PC-3 (cell line): ENCODE measurements at regions not wholly inside any gene's neighbourhood (a gene's known extent, or its start where the extent isn't known, plus 50 kb on each side); places are given as distances from the start of the nearest gene placed in this dataset.

ENCODE experiments used
- ATAC-seq: fragments of 200-7000 bp; cut with Tn5 transposase; 2 replicates; pipeline ENCODE4 v1.9.1; 2020; ENCODE audit warnings: mild to moderate bottlenecking, moderate library complexity
- BruUV-seq: library from RNA; stranded (reverse); fragments of 400-500 nt; replicated peaks from 2 replicates; lab custom pipeline; 2021; lab: Mats Ljungman, UMichigan
- CTCF ChIA-PET: fragments of 300-600 bp; sonication (Branson Sonifier 250); formaldehyde crosslinking; loops from one replicate; lab custom pipeline; 2022; ENCODE audit warnings: antibody characterized with exemption; lab: Charles Lee
- POLR2A ChIA-PET: fragments of 300-600 bp; sonication (Branson Sonifier 250); formaldehyde crosslinking; loops from one replicate; lab custom pipeline; 2022; ENCODE audit warnings: antibody characterized with exemption; ENCODE audit not compliant: unreplicated experiment; lab: Charles Lee
- DNase-seq: peaks from one replicate; pipeline ENCODE4 v3.0.0-alpha.2; 2015
- H2AFZ ChIP-seq: fragments of 300-600 bp; sonication (generic); 2 replicates; pipeline ENCODE4 v1.6.0; 2016; ENCODE audit warnings: antibody characterized with exemption, low read length
- H3F3A ChIP-seq: fragments of 300-600 bp; sonication (generic); one replicate; pipeline ENCODE4 v1.6.0; 2017; ENCODE audit warnings: antibody characterized with exemption, low read length, control low read depth, mild to moderate bottlenecking; ENCODE audit not compliant: unreplicated experiment
- H3K27ac ChIP-seq: fragments of 300-600 bp; sonication (generic); 2 replicates; pipeline ENCODE4 v1.5.1; 2016; ENCODE audit warnings: mild to moderate bottlenecking, low read length
- H3K27me3 ChIP-seq: fragments of 300-600 bp; sonication (generic); 2 replicates; pipeline ENCODE4 v1.6.1; 2016; ENCODE audit warnings: low read length, mixed read lengths
- H3K36me3 ChIP-seq: fragments of 300-600 bp; sonication (generic); 2 replicates; pipeline ENCODE4 v1.6.1; 2016; ENCODE audit warnings: low read depth, mixed run types, low read length, mixed read lengths
- H3K4me1 ChIP-seq: fragments of 300-600 bp; sonication (generic); 2 replicates; pipeline ENCODE4 v1.5.1; 2016; ENCODE audit warnings: low read length; ENCODE audit not compliant: insufficient read depth
- H3K4me2 ChIP-seq: fragments of 300-600 bp; sonication (generic); 2 replicates; pipeline ENCODE4 v1.6.0; 2016; ENCODE audit warnings: low read length
- H3K4me3 ChIP-seq: fragments of 300-600 bp; sonication (generic); 2 replicates; pipeline ENCODE4 v1.5.1; 2016; ENCODE audit warnings: mild to moderate bottlenecking, low read length, mixed read lengths
- H3K79me2 ChIP-seq: fragments of 300-600 bp; sonication (generic); 2 replicates; pipeline ENCODE4 v1.6.1; 2017; ENCODE audit warnings: low read length, mixed read lengths
- H3K9ac ChIP-seq: fragments of 300-600 bp; sonication (generic); 2 replicates; pipeline ENCODE4 v1.6.0; 2016; ENCODE audit warnings: mild to moderate bottlenecking, low read length
- H3K9me2 ChIP-seq: fragments of 300-600 bp; sonication (generic); replicated peaks from 2 replicates; pipeline ENCODE4 v1.6.1; 2016; ENCODE audit warnings: mixed run types, low read length, mixed read lengths
- H3K9me3 ChIP-seq: fragments of 300-600 bp; sonication (generic); 2 replicates; pipeline ENCODE4 v1.6.1; 2016; ENCODE audit warnings: low read length, mixed read lengths
- H4K20me1 ChIP-seq: fragments of 300-600 bp; sonication (generic); 2 replicates; pipeline ENCODE4 v1.6.1; 2016; ENCODE audit warnings: low read length, mixed read lengths
- EZH2 ChIP-seq: fragments of 300-600 bp; sonication (generic); IDR thresholded peaks from one replicate; pipeline ENCODE4 v1.6.1; 2017; ENCODE audit warnings: antibody characterized with exemption, mild to moderate bottlenecking, low read length; ENCODE audit not compliant: unreplicated experiment
- EZH2phosphoT487 ChIP-seq: fragments of 300-600 bp; sonication (generic); IDR thresholded peaks from 2 replicates; pipeline ENCODE4 v1.6.1; 2018; ENCODE audit warnings: mild to moderate bottlenecking, antibody characterized with exemption, low read length, borderline replicate concordance
- intact Hi-C: fragments of 100-400 bp; cut with micrococcal nuclease; formaldehyde crosslinking; loops from 2 replicates; pipeline ENCODE4 v1.9.0; 2023
- TF ChIP-seq, protein P1 (sequence below): fragments of 300-600 bp; sonication (generic); conservative IDR thresholded peaks from 2 replicates; pipeline ENCODE4 v1.5.1; 2017; ENCODE audit warnings: antibody characterized with exemption, low read depth, mild to moderate bottlenecking, low read length

DNA sequence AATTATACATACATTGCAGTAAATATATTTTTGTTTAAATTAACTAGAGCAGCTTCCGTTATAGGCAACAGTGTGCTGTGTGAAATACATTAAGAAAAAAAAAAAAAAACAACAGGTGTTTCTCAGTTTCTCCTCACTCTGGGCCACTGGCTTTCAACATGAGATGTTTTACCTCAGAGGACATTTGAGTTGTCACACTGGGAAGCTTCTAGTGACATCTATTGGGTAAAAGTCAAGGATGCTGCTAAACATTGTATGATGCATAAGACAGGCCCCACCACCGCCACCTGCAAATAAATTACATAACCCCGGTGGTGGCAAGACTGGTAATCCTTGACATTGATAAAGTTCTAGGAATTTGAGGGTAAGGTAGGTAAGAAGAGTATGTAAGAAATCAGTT lies 1512.2 kb downstream of the C4orf33 start:
- no peaks in the 10 kb centered on the region for H3K27me3 ChIP-seq
- no peaks in the 10 kb centered on the region for H3K4me1 ChIP-seq
- ATAC-seq, result no peak
- H3K36me3 ChIP-seq, result no peaks in the 10 kb centered on the region
- H3K9me2 ChIP-seq, result no peaks in the 10 kb centered on the region
- no peak overlapping the region for H3K27ac ChIP-seq
- no peaks in the 10 kb centered on the region for H3F3A ChIP-seq
- H3K4me2 ChIP-seq, result no peak overlapping the region
- ChIA-PET POLR2A (interaction anchor here (0.6 kb wide), 1 partner anchor 547 kb away, joined by 3 read pairs; no protein-coding TSS in a partner anchor), CTCF (no interaction called here)
- no peaks in the 10 kb centered on the region for H3K9me3 ChIP-seq
- intact Hi-C loops, result no loop called here
- TF ChIP-seq, protein P1, sequence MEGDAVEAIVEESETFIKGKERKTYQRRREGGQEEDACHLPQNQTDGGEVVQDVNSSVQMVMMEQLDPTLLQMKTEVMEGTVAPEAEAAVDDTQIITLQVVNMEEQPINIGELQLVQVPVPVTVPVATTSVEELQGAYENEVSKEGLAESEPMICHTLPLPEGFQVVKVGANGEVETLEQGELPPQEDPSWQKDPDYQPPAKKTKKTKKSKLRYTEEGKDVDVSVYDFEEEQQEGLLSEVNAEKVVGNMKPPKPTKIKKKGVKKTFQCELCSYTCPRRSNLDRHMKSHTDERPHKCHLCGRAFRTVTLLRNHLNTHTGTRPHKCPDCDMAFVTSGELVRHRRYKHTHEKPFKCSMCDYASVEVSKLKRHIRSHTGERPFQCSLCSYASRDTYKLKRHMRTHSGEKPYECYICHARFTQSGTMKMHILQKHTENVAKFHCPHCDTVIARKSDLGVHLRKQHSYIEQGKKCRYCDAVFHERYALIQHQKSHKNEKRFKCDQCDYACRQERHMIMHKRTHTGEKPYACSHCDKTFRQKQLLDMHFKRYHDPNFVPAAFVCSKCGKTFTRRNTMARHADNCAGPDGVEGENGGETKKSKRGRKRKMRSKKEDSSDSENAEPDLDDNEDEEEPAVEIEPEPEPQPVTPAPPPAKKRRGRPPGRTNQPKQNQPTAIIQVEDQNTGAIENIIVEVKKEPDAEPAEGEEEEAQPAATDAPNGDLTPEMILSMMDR, result no peak
- TF ChIP-seq EZH2phosphoT487, result no peak
- no peak for TF ChIP-seq EZH2
- DNase-seq, result no peak
- H3K4me3 ChIP-seq, result no peak overlapping the region
- no TSS peak for BruUV-seq
- H2AFZ ChIP-seq, result no peak overlapping the region
- H4K20me1 ChIP-seq, result no peaks in the 10 kb centered on the region
- H3K9ac ChIP-seq, result no peak overlapping the region
- H3K79me2 ChIP-seq, result no peaks in the 10 kb centered on the region

DNA sequence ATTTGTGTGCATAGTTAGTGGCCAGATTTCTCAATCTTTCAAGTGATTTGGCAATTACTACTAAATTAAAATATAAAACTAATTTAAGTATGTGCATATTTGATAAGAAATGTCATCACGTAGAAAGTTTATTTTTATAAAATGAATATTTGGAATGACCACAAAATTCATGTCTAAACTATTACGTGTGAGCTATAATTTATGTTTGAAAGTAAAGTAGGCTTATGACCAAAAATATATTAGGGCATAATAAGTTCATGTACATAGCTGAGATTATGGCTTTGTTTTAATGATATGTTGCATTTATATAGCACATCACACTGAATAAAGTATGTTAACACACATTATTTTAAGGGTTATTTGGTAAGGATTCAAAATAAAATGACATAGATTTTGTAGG lies 1532.6 kb downstream of the C4orf33 start:
- POLR2A ChIA-PET, result no interaction called here
- no peak for ATAC-seq

More for the DNA sequence above, 1532.6 kb downstream of the C4orf33 start:
- Histone ChIP-seq H3K36me3 (no peaks in the 10 kb centered on the region), H3K27me3 (no peaks in the 10 kb centered on the region), H3K9me3 (no peaks in the 10 kb centered on the region), H3F3A (no peaks in the 10 kb centered on the region), H3K9ac (no peak overlapping the region), H4K20me1 (no peaks in the 10 kb centered on the region), H3K79me2 (no peaks in the 10 kb centered on the region), H3K27ac (no peak overlapping the region), H2AFZ (no peak overlapping the region), H3K4me3 (no peak overlapping the region), H3K4me1 (no peaks in the 10 kb centered on the region), H3K9me2 (no peaks in the 10 kb centered on the region), H3K4me2 (no peak overlapping the region)
- TF ChIP-seq EZH2phosphoT487 (no peak), EZH2 (no peak)
- TF ChIP-seq, protein P1, result no peak
- BruUV-seq, result no TSS peak
- CTCF ChIA-PET, result no interaction called here
- intact Hi-C loops, result no loop called here
- no peak for DNase-seq
